Dermis blood vessel endothelial cell (primary cell): ENCODE measurements at regions not wholly inside any gene's neighbourhood (a gene's known extent, or its start where the extent isn't known, plus 50 kb on each side); places are given as distances from the start of the nearest gene placed in this dataset.

Experiments
- DNase-seq: peaks from one replicate; pipeline ENCODE4 v3.0.0; 2010

DNA sequence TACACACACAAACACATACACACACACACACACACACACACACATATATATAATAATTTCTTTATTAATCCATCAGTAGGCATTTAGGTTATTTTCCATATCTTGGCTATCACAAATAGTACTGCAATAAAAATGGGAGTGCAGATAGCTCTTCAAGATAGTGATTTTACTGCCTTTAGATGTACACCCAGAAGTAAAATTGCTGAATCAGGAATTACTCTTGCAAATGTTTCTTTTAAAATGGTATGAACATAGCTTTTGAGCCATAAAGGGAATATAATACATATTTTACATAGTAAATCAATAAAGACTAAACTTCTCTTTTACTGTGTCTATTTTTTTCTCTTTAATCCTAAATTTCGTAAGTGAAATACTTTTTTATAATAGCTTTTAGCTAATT lies 1251.1 kb downstream of the ZPLD1 start:
- no peak for DNase-seq

DNA sequence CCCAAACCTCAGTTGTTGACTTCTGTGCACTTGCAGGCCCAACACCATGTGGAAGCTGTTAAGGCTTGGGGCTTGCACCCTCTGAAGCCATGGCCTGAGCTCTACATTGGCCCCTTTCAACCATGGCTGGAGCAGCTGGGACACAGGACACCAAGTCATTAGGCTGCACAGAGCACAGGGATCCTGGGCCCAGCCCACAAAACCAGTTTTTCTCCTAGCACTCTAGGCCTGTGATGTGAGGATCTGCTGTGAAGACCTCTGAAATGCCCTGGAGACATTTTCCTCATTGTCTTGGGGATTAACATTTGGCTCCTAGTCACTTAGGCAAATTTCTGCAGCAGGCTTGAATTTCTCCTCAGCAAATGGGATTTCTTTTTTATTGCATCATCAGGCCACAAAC lies 1255.7 kb downstream of the ZPLD1 start:
- no peak for DNase-seq

DNA sequence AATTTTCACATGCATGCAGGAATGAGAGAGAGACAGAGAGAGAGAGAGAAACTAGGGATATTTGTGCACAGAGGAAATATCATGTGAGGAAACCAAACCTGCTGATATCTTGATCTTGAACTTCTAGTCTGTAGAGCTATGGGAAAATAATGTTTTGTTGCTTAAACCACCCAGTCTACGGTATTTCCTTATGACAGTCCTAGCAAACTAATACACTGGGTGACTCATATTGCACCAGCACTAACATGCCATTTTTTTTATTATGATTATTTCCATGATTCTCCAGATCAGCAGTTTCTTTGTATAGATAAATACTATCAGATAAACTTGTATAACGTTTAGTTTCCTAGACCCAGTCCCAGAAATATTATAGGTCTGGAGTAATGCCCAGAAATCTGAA lies 1259.0 kb downstream of the ZPLD1 start:
- no peak for DNase-seq

DNA sequence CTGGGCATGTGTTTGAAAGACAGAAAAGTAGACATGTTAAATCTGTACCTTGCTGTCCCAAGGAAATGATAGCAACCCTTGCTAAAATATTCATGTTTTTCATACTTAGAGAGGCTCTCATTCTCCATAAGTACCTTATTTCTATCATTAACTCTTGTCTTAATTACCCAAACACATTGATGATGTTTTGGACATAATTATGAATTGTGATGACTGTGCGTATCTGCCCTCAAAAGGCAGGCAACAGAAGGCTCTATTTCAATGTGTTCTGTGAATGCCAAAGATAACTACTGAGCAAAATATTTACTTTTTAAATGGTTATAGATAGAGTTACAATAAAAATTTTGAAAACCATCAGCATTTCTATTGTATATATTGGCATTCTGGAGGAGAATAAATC lies 1263.8 kb downstream of the ZPLD1 start:
- no peak for DNase-seq

DNA sequence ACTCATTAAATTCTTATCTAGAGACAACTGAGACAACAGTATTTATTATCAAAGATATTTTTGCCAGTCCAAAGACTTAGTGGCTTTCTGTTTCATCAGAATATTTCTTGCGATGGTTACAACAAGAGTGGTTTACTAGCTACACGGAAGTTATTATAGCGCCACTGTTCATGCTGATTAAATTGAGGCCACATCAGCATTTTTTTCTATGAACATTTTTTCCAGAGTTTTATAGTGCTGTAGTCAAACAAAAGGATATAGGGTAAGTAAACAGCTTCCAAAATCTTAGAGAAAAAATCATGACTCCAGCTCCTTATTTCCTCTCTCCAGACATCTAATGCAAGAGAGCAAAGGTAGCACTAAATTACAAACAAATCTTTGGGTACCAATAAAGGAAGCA lies 1264.4 kb downstream of the ZPLD1 start:
- DNase-seq = no peak

DNA sequence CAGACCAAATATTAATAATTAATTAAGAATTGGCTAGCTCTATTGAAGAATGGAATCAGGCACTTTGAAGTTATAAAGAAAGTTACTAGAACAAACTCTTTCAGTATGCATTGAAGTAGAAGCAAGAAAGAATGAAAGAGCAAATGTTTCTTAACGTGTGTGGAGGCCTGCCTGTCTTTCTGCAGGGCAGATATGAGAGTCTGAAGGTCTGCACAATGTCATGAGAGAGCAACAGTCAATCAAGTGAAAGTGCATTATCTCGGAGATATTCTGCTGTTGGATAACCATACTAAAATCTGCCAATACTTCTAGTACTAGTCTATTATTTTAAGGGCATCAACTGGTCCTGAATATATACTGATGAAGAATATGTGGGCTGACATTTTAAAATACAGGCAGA lies 1270.8 kb downstream of the ZPLD1 start:
- DNase-seq = no peak

GRCh38 chr3:103706671-103707070 lies 1271.9 kb downstream of the ZPLD1 start:
- DNase-seq = no peak

DNA sequence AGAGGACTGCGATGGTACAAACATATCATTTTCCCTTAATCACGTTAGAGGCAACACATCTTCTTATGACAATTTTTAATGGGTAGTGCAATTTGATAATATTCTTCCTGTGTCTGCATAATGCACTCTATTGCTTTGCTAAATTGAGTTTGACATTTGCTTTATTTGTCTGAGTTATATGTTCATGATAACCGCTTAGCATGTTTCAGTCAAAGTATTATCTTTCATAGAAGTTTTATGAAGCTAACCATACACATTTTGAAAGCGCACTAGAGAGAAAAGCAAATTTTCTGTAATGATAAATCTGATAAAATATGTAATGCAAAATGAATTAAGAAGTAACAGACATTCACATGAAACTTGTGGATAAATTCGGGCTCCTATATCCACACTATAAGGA lies 1276.9 kb downstream of the ZPLD1 start:
- no peak for DNase-seq

GRCh38 chr3:103712320-103713008 lies 1277.6 kb downstream of the ZPLD1 start:
- DNase-seq = peak; percentile 32

GRCh38 chr3:103729547-103729946 lies 1294.7 kb downstream of the ZPLD1 start:
- DNase-seq = no peak

GRCh38 chr3:103730744-103731143 lies 1295.9 kb downstream of the ZPLD1 start:
- DNase-seq = no peak

- no peak for DNase-seq
These were observed 1318.2 kb downstream of the ZPLD1 start for GRCh38 chr3:103752986-103753385.

DNA sequence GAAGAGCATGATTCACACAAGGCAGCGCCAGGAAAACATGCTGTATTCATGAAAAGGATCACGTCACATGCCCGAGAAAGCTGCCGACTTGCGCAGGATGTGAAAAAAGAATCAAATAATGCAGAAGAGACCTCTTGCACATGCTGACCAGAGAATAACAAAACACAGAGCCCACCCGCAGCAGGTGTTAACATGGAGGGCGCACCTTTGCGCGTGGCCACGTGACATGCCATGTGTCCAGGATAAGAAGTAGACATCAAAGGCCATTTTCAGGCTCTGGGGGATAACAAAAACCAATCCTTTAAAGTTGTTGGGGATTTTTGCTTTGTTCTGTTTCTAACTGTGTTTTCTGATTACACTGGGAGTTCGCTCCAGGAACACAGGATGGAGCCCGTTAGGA lies 1332.8 kb downstream of the ZPLD1 start:
- DNase-seq = no peak

DNA sequence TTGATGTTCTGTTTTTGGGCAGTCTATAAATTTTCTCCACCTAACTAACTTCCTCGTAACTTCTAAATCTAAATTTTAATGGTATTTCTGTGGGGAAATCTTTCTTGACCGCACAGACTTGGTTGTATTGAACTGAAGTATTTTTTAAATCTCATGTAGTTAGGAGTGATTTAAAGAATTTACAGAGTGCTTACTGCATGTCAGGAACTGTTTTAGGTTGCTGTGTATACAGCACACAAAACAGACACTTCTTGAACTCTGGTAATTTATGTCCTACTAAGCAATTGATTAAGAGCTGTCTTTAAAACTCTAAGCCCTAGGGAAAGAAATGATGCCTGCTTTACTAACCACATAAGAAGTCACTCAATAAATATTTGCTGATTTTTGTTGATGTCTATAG lies 1350.2 kb downstream of the ZPLD1 start:
- no peak for DNase-seq

DNA sequence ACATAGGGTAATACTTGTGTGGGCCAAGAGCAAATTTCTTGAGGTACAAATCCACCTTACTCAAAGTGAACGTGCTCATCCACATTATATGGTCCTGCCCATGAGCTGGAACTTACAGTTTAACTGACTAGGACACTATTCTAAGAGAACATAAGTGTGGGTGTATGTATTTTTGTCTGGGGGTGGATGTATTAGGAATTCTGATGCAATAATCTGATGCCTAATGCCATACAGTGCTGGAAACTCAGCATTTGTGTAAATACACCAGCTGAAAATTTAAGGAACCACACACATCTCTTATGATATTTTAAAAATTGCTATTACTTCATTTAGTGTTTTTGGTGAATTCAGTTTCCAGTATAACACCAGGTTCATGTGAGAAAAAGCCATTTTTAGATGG lies 1350.7 kb downstream of the ZPLD1 start:
- no peak for DNase-seq

DNA sequence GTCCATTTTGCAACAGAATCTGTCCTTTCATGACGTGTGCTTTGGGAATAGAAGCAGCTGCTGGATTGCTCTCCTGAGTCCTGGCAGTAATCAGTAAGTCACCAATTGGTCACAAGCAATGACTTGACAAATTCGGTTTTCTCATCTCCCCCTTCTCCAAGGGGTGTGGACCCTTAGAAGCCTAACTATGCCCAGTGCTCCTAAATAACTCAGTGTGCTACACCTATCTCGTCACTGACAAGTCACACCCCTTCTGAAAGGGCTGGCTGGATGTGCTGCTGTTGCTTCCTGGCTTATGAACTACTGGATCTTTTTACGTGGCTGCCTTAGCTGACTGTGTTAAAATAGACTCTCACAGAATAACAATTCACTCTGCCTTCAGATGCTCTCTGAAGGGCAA lies 1351.5 kb downstream of the ZPLD1 start:
- DNase-seq = no peak

DNA sequence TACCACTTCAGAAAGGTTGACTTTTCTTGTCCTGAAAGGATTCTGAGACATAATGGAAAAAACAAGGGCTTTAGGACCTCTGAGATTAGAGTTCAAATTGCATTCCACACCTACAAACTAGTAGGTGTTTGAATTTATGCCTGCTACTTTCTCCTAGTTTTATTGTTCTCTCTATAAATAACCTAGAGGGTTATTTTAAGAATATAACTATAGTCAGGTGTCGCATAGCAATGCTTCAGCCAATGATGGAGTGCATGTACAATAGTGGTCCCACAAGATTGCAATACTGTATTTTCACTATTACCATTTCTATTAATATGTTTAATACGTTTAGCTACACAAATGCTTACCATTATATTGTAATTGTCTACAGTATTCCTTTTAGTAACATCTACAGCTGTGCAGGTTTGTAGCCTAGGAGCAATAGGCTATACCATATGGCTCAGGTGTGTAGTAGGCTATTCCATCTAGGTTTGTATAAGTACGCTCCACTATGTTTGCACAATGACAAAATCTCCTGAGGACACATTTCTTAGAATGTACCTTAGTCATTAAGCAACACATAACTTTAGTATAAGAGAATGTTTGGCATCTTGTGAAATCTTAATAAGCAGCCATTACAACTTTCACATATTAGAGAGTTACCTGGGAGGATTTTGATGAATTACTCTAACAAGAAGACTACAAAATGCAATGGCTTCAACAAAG lies 1352.5 kb downstream of the ZPLD1 start:
- no peak for DNase-seq

- no peak for DNase-seq
These were observed 1353.1 kb downstream of the ZPLD1 start for GRCh38 chr3:103787879-103788278.

DNA sequence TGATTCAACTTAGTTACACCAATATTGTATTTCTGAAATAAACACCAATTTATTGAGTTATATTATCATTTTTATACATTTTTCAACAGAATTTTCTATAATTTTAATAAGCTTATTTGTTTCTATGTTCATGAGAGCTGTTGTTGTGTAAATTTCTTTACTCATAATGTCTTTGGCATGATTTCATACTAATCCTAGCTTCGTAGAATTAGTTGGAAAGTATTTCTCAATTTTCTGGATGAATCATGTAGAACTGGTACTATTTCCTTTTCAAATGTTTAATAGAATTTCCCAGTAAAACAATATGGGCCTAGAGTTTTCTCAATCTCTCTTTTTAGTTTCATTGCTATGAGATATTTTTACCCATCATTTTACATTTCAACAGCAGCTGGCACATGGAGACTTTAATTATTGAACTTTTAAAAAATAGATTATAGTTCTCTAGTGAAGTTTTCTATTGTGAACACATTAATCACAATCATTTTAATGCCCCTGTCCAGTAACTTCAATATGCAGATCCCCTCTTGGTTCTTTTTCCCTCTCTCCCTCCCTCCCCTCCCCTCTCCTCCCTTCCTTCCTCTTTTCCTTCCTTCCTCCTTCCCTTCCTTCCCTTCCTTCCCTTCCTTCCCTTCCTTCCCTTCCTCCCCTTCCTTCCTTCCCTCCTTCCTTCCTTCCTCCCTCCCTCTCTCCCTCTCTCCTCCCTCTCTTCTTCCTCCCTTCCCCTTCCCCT lies 1357.1 kb downstream of the ZPLD1 start:
- no peak for DNase-seq

DNA sequence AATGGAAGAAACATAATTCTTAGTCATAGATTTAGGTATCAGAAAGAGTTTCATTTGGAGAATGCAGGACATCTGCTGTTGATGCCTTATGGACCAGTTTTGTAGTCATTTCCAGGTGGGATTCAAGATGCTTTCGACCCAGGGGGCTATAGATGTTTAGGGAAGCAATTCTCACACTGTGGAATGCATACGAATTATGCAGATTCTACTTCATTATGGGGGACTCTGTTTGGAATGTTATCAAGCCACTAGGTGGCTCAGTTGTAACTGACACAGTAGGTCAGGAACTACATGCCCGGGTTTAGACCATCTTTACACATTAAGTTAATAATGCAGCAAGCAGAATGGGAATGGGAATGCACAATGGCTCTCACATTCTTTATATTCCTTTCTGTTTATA lies 1359.8 kb downstream of the ZPLD1 start:
- no peak for DNase-seq

DNA sequence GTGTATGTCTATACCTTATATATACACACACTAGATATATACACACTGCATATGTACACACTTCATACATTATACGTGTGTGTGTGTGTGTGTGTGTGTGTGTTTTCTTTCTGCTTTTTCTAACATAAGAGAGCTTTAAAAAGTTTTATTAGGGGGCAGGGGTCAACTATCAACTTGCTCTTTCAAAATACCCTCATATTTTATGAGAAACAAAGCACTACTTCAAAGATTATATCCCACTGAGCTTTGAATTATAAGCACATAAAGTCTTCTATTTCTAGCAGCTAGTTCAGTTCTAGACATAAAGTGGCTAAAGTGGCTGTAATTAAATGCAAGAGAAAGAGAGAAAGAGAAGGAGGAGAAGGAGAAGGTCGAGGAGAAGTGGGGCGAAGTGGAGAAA lies 1361.3 kb downstream of the ZPLD1 start:
- DNase-seq = no peak

DNA sequence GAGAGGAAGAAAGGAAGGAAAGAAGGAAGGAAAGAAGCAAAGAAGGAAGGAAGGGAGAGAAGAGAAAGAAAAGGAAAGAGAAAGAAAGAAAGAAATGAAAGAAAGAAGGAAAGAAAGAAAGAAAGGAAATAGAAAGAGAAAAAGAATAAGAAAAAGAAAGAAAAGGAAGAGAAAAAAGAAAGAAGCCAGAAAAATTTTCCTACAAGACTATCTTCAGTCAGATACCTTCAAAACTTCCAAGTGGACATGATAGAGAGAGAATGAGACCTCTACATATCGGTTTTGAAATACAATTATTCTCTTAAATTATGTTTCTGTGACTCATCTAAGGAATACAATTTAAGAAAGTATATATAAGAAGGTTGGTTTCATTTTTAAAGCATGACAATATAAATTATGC lies 1369.0 kb downstream of the ZPLD1 start:
- DNase-seq = no peak

DNA sequence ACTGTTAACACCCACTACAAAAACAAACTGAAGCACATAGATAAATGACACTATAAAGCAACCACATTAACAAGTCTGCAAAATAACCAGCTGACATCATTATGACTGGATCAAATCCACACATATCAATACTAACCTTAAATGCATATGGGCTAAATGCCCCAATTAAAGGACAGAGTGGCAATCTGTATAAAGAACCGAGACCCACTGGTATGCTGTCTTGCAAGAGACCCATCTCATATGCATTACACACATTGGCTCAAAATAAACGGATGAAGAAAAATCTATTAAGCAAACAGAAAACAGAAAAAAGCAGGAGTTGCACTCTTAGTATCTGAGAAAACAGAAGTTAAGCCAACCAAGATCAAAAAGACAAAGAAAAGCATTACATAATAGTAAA lies 1375.4 kb downstream of the ZPLD1 start:
- DNase-seq = no peak

GRCh38 chr3:103813955-103814354 lies 1379.1 kb downstream of the ZPLD1 start:
- DNase-seq = no peak
